ENCODE measurements at regions not wholly inside any gene's neighbourhood (a gene's known extent, or its start where the extent isn't known, plus 50 kb on each side); places are given as distances from the start of the nearest gene placed in this dataset.

DNA sequence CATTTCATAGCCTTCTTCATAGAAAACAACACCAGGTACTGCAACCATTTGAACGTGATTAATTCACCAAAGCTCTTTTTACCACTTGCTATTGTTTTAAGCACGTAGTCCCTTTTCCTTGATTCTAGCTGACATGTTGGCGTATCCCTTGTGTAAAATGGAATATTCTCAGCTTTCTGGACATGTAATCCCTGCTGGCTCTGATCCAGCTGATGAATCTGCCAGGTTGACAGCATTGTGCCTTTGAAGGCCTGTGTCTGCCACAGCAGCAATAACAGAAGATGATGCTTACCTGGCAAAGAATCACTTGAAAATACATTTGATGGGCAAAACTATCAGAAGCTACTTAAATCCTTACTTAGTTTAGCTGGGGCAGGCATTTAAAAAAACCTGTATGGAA, 81.0 kb upstream of the CCDC150 start:
- TF ChIP-seq, protein P1, sequence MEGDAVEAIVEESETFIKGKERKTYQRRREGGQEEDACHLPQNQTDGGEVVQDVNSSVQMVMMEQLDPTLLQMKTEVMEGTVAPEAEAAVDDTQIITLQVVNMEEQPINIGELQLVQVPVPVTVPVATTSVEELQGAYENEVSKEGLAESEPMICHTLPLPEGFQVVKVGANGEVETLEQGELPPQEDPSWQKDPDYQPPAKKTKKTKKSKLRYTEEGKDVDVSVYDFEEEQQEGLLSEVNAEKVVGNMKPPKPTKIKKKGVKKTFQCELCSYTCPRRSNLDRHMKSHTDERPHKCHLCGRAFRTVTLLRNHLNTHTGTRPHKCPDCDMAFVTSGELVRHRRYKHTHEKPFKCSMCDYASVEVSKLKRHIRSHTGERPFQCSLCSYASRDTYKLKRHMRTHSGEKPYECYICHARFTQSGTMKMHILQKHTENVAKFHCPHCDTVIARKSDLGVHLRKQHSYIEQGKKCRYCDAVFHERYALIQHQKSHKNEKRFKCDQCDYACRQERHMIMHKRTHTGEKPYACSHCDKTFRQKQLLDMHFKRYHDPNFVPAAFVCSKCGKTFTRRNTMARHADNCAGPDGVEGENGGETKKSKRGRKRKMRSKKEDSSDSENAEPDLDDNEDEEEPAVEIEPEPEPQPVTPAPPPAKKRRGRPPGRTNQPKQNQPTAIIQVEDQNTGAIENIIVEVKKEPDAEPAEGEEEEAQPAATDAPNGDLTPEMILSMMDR (IDR thresholded peaks at IDR 0.05): no peak
- TF ChIP-seq POLR2A (IDR thresholded peaks at IDR 0.05) (no peak), POLR2AphosphoS5 (IDR thresholded peaks at IDR 0.05) (no peak), EP300 (IDR thresholded peaks at IDR 0.05; ENCODE audit: low read depth) (no peak)

All from transverse colon (tissue), 4 donors.